Astrocyte (in vitro differentiated cells and primary cell): ENCODE measurements at regions not wholly inside any gene's neighbourhood (a gene's known extent, or its start where the extent isn't known, plus 50 kb on each side); places are given as distances from the start of the nearest gene placed in this dataset.

ENCODE experiments used
- DNase-seq: peaks from one replicate; pipeline ENCODE4 v3.0.0-alpha.2; 2010; ENCODE audit warnings: low read depth
- FAIRE-seq: peaks from 2 replicates; lab custom pipeline; 2011; peaks lifted over from hg19 to GRCh38; lab: Jason Lieb, UNC
- H2AFZ ChIP-seq: 2 replicates; pipeline ENCODE4 v1.6.0; 2012; ENCODE audit warnings: low read depth, low read length, inconsistent platforms
- H3K27ac ChIP-seq: 2 replicates; pipeline ENCODE4 v1.5.1; 2011; ENCODE audit warnings: low read depth, low read length, inconsistent platforms
- H3K27me3 ChIP-seq: 2 replicates; pipeline ENCODE4 v1.6.0; 2011; ENCODE audit warnings: low read length, inconsistent platforms; ENCODE audit not compliant: insufficient read depth
- H3K36me3 ChIP-seq: 2 replicates; pipeline ENCODE4 v1.5.1; 2011; ENCODE audit warnings: low read length, inconsistent platforms; ENCODE audit not compliant: insufficient read depth
- H3K4me1 ChIP-seq: 2 replicates; pipeline ENCODE4 v1.5.1; 2011; ENCODE audit warnings: low read length, inconsistent platforms; ENCODE audit not compliant: insufficient read depth
- H3K4me2 ChIP-seq: 2 replicates; pipeline ENCODE4 v1.6.0; 2012; ENCODE audit warnings: low read length, inconsistent platforms
- H3K4me3 ChIP-seq: 2 replicates; pipeline ENCODE4 v1.5.1; 2011; ENCODE audit warnings: low read depth, mild to moderate bottlenecking, low read length, inconsistent platforms; ENCODE audit not compliant: insufficient read depth
- H3K79me2 ChIP-seq: 2 replicates; pipeline ENCODE4 v1.6.0; 2012; ENCODE audit warnings: mild to moderate bottlenecking, low read length, inconsistent platforms; ENCODE audit not compliant: insufficient read depth
- H3K9ac ChIP-seq: 2 replicates; pipeline ENCODE4 v1.6.0; 2012; ENCODE audit warnings: mild to moderate bottlenecking, low read length, inconsistent platforms
- H3K9me3 ChIP-seq: 2 replicates; pipeline ENCODE4 v1.5.1; 2012; ENCODE audit warnings: low read depth, mild to moderate bottlenecking, low read length, inconsistent platforms; ENCODE audit not compliant: insufficient read depth
- H4K20me1 ChIP-seq: 2 replicates; pipeline ENCODE4 v1.6.0; 2012; ENCODE audit warnings: low read length, inconsistent platforms; ENCODE audit not compliant: insufficient read depth
- H3K27ac Mint-ChIP-seq: one replicate; pipeline ENCODE4 v1.8.0; 2021; ENCODE audit warnings: mild to moderate bottlenecking, mixed read lengths; ENCODE audit not compliant: unreplicated experiment
- H3K27me3 Mint-ChIP-seq: one replicate; pipeline ENCODE4 v1.8.0; 2021; ENCODE audit warnings: low read depth, mixed read lengths; ENCODE audit not compliant: unreplicated experiment
- H3K36me3 Mint-ChIP-seq: one replicate; pipeline ENCODE4 v1.8.0; 2021; ENCODE audit warnings: low read depth, mixed read lengths; ENCODE audit not compliant: unreplicated experiment
- H3K4me1 Mint-ChIP-seq: one replicate; pipeline ENCODE4 v1.8.0; 2021; ENCODE audit warnings: low read depth, mixed read lengths; ENCODE audit not compliant: unreplicated experiment
- H3K4me3 Mint-ChIP-seq: one replicate; pipeline ENCODE4 v1.8.0; 2021; ENCODE audit warnings: mild to moderate bottlenecking, moderate library complexity, mixed read lengths; ENCODE audit not compliant: unreplicated experiment
- H3K9me3 Mint-ChIP-seq: one replicate; pipeline ENCODE4 v1.8.0; 2021; ENCODE audit warnings: mild to moderate bottlenecking, mixed read lengths; ENCODE audit not compliant: unreplicated experiment
- CTCF ChIP-seq: IDR thresholded peaks from 2 replicates; pipeline ENCODE4 v1.5.1; 2011; ENCODE audit warnings: low read depth, mild to moderate bottlenecking, inconsistent platforms, low read length, moderate library complexity; ENCODE audit not compliant: insufficient read depth
- EZH2 ChIP-seq: IDR thresholded peaks from 2 replicates; pipeline ENCODE4 v1.6.1; 2012; ENCODE audit warnings: mild to moderate bottlenecking, low read length, inconsistent platforms; ENCODE audit not compliant: insufficient read depth

- Mint-ChIP-seq H3K4me1 (no peaks in the 10 kb centered on the region), H3K9me3 (peaks cover 1% of the 10 kb centered on the region), H3K27ac (no peak overlapping the region), H3K36me3 (no peaks in the 10 kb centered on the region), H3K27me3 (peaks cover 8% of the 10 kb centered on the region), H3K4me3 (no peak overlapping the region)
- Histone ChIP-seq H3K4me2 (no peak overlapping the region), H2AFZ (no peak overlapping the region), H3K4me3 (no peak overlapping the region), H3K9me3 (no peaks in the 10 kb centered on the region), H3K4me1 (no peaks in the 10 kb centered on the region), H3K27me3 (no peaks in the 10 kb centered on the region), H3K9ac (no peak overlapping the region), H3K27ac (no peak overlapping the region), H3K36me3 (no peaks in the 10 kb centered on the region), H4K20me1 (no peaks in the 10 kb centered on the region), H3K79me2 (no peaks in the 10 kb centered on the region)
- no peak for FAIRE-seq
- no peak for TF ChIP-seq CTCF
- TF ChIP-seq EZH2 = no peak
- no peak for DNase-seq
Observed at GRCh38 chr15:91737151-91737818, 116.2 kb upstream of the SLCO3A1 start.

- FAIRE-seq = no peak
- H3K36me3 ChIP-seq = no peaks in the 10 kb centered on the region
- no peak for TF ChIP-seq EZH2
- H3K27ac Mint-ChIP-seq = no peak overlapping the region
- no peak overlapping the region for H3K4me3 Mint-ChIP-seq
- peaks cover 13% of the 10 kb centered on the region for H3K27me3 Mint-ChIP-seq
- H3K36me3 Mint-ChIP-seq = no peaks in the 10 kb centered on the region
- no peak overlapping the region for H3K4me2 ChIP-seq
- H3K9ac ChIP-seq = no peak overlapping the region
- H2AFZ ChIP-seq = no peak overlapping the region
- H3K4me1 Mint-ChIP-seq = peaks cover 3% of the 10 kb centered on the region
- no peaks in the 10 kb centered on the region for H3K4me1 ChIP-seq
- no peaks in the 10 kb centered on the region for H4K20me1 ChIP-seq
- no peaks in the 10 kb centered on the region for H3K27me3 ChIP-seq
- H3K27ac ChIP-seq = no peak overlapping the region
- no peaks in the 10 kb centered on the region for H3K79me2 ChIP-seq
- no peak overlapping the region for H3K4me3 ChIP-seq
- H3K9me3 ChIP-seq = no peaks in the 10 kb centered on the region
- DNase-seq = no peak
- no peaks in the 10 kb centered on the region for H3K9me3 Mint-ChIP-seq
Observed at GRCh38 chr15:91741986-91742385, 111.5 kb upstream of the SLCO3A1 start.

GRCh38 chr15:91751611-91752010 lies 101.9 kb upstream of the SLCO3A1 start:
- DNase-seq (no peak), FAIRE-seq (no peak)
- Histone ChIP-seq H3K9ac (no peak overlapping the region), H2AFZ (no peak overlapping the region), H3K27ac (no peak overlapping the region), H3K79me2 (no peaks in the 10 kb centered on the region), H3K4me2 (no peak overlapping the region), H3K4me1 (no peaks in the 10 kb centered on the region), H3K27me3 (no peaks in the 10 kb centered on the region), H4K20me1 (no peaks in the 10 kb centered on the region), H3K9me3 (peaks cover 5% of the 10 kb centered on the region), H3K36me3 (no peaks in the 10 kb centered on the region), H3K4me3 (no peak overlapping the region)
- H3K27me3 Mint-ChIP-seq = no peaks in the 10 kb centered on the region
- H3K4me1 Mint-ChIP-seq = no peaks in the 10 kb centered on the region
- H3K4me3 Mint-ChIP-seq = no peak overlapping the region
- peaks cover 3% of the 10 kb centered on the region for H3K9me3 Mint-ChIP-seq
- TF ChIP-seq CTCF (no peak), EZH2 (no peak)
- no peaks in the 10 kb centered on the region for H3K36me3 Mint-ChIP-seq
- H3K27ac Mint-ChIP-seq = no peak overlapping the region
